IPS DF 6.9 (cell line): ENCODE measurements at regions not wholly inside any gene's neighbourhood (a gene's known extent, or its start where the extent isn't known, plus 50 kb on each side); places are given as distances from the start of the nearest gene placed in this dataset.
A peak's percentile ranks its signal among the peaks of the same experiment; 100 is the strongest.

Experiments
- DNase-seq: peaks from one replicate; pipeline ENCODE4 v3.0.0-alpha.2; 2013; ENCODE audit warnings: low read depth, low spot score
- H3K27ac ChIP-seq: one replicate; pipeline ENCODE4 v1.5.1; 2013; ENCODE audit warnings: low read length, control low read depth
- H3K27me3 ChIP-seq: 2 replicates; pipeline ENCODE4 v1.6.1; 2013; ENCODE audit warnings: mild to moderate bottlenecking, low read length; ENCODE audit not compliant: control insufficient read depth, insufficient read depth
- H3K36me3 ChIP-seq: 2 replicates; pipeline ENCODE4 v1.6.1; 2013; ENCODE audit warnings: low read length; ENCODE audit not compliant: control insufficient read depth, insufficient read depth
- H3K4me1 ChIP-seq: 2 replicates; pipeline ENCODE4 v1.6.1; 2013; ENCODE audit warnings: low read length; ENCODE audit not compliant: control insufficient read depth, insufficient read depth
- H3K4me3 ChIP-seq: 2 replicates; pipeline ENCODE4 v1.5.1; 2013; ENCODE audit warnings: mild to moderate bottlenecking, low read length
- H3K9me3 ChIP-seq: 2 replicates; pipeline ENCODE4 v1.6.1; 2013; ENCODE audit warnings: low read length, inconsistent platforms; ENCODE audit not compliant: control insufficient read depth, insufficient read depth
- WGBS: extraction: QIAGEN DNeasy Blood & Tissue Kit; methylation state at CpG from one replicate; pipeline ENCODE4 v1.1.7; 2013; ENCODE audit warnings: mixed read lengths, missing lambda C conversion rate; ENCODE audit not compliant: insufficient read length, insufficient coverage; 5-methylcytosine and 5-hydroxymethylcytosine counted together

GRCh38 chr18:31232775-31233424 lies 70.2 kb upstream of the DSC1 start:
- no CpG with 5 or more reads among the region's 6 CpGs for WGBS
- H3K4me3 ChIP-seq = no peak overlapping the region
- no peaks in the 10 kb centered on the region for H3K36me3 ChIP-seq
- no peak for DNase-seq
- H3K4me1 ChIP-seq = no peaks in the 10 kb centered on the region
- H3K27ac ChIP-seq = no peak overlapping the region
- H3K9me3 ChIP-seq = no peaks in the 10 kb centered on the region
- H3K27me3 ChIP-seq = no peaks in the 10 kb centered on the region

- Histone ChIP-seq H3K4me1 (no peaks in the 10 kb centered on the region), H3K4me3 (no peak overlapping the region), H3K9me3 (no peaks in the 10 kb centered on the region), H3K27ac (no peak overlapping the region), H3K36me3 (no peaks in the 10 kb centered on the region), H3K27me3 (no peaks in the 10 kb centered on the region)
- no peak for DNase-seq
- no CpG with 5 or more reads among the region's 3 CpGs for WGBS
Observed at GRCh38 chr18:31233621-31234275, 71.1 kb upstream of the DSC1 start.

- no peaks in the 10 kb centered on the region for H3K36me3 ChIP-seq
- H3K4me3 ChIP-seq = no peak overlapping the region
- whole genome bisulfite sequencing = no CpG with 5 or more reads among the region's 5 CpGs
- no peaks in the 10 kb centered on the region for H3K27me3 ChIP-seq
- H3K9me3 ChIP-seq = no peaks in the 10 kb centered on the region
- H3K27ac ChIP-seq = no peak overlapping the region
- no peak for DNase-seq
- H3K4me1 ChIP-seq = no peaks in the 10 kb centered on the region
Observed at GRCh38 chr18:31235856-31236255, 73.2 kb upstream of the DSC1 start.

GRCh38 chr18:31237142-31237541 lies 74.5 kb upstream of the DSC1 start:
- Histone ChIP-seq H3K36me3 (no peaks in the 10 kb centered on the region), H3K27me3 (no peaks in the 10 kb centered on the region), H3K4me1 (no peaks in the 10 kb centered on the region), H3K9me3 (no peaks in the 10 kb centered on the region), H3K4me3 (no peak overlapping the region), H3K27ac (no peak overlapping the region)
- no peak for DNase-seq
- WGBS = no CpG with 5 or more reads among the region's 2 CpGs

- Histone ChIP-seq H3K4me1 (no peaks in the 10 kb centered on the region; the same call in 1 of the 2 replicates), H3K27ac (no peak overlapping the region), H3K9me3 (no peaks in the 10 kb centered on the region), H3K27me3 (no peaks in the 10 kb centered on the region), H3K36me3 (no peaks in the 10 kb centered on the region), H3K4me3 (no peak overlapping the region)
- DNase-seq = no peak
Observed at GRCh38 chr18:31241425-31241824, 76.5 kb upstream of the DSG1 start.

- no peaks in the 10 kb centered on the region; the same call in 1 of the 2 replicates for H3K4me1 ChIP-seq
- WGBS = no CpG with 5 or more reads among the region's 2 CpGs
- peak; percentile 35 for DNase-seq
Observed at GRCh38 chr18:31241900-31242409, 76.0 kb upstream of the DSG1 start.

GRCh38 chr18:31243740-31244512 lies 74.0 kb upstream of the DSG1 start:
- H3K36me3 ChIP-seq = no peaks in the 10 kb centered on the region
- no peaks in the 10 kb centered on the region; the same call in 1 of the 2 replicates for H3K4me1 ChIP-seq
- H3K9me3 ChIP-seq = no peaks in the 10 kb centered on the region
- DNase-seq = no peak
- H3K27me3 ChIP-seq = no peaks in the 10 kb centered on the region
- H3K4me3 ChIP-seq = no peak overlapping the region
- no peak overlapping the region for H3K27ac ChIP-seq
- WGBS = no CpG with 5 or more reads among the region's 11 CpGs

More at GRCh38 chr18:31241900-31242409, 76.0 kb upstream of the DSG1 start:
- H3K9me3 ChIP-seq = no peaks in the 10 kb centered on the region
- no peaks in the 10 kb centered on the region for H3K27me3 ChIP-seq
- H3K4me3 ChIP-seq = no peak overlapping the region
- no peaks in the 10 kb centered on the region for H3K36me3 ChIP-seq
- H3K27ac ChIP-seq = no peak overlapping the region

- Histone ChIP-seq H3K4me1 (no peaks in the 10 kb centered on the region; the same call in 1 of the 2 replicates), H3K27ac (no peak overlapping the region), H3K4me3 (no peak overlapping the region), H3K9me3 (no peaks in the 10 kb centered on the region), H3K27me3 (no peaks in the 10 kb centered on the region), H3K36me3 (no peaks in the 10 kb centered on the region)
- DNase-seq = no peak
- no CpG with 5 or more reads among the region's 7 CpGs for WGBS
Observed at GRCh38 chr18:31244771-31245394, 73.1 kb upstream of the DSG1 start.

- Histone ChIP-seq H3K4me1 (no peaks in the 10 kb centered on the region; the same call in 1 of the 2 replicates), H3K9me3 (no peaks in the 10 kb centered on the region), H3K27ac (no peak overlapping the region), H3K36me3 (no peaks in the 10 kb centered on the region), H3K27me3 (no peaks in the 10 kb centered on the region), H3K4me3 (no peak overlapping the region)
- DNase-seq = no peak
- no CpG with 5 or more reads among the region's 3 CpGs for WGBS
Observed at GRCh38 chr18:31245820-31246219, 72.1 kb upstream of the DSG1 start.

GRCh38 chr18:31246460-31246859 lies 71.5 kb upstream of the DSG1 start:
- Histone ChIP-seq H3K4me1 (no peaks in the 10 kb centered on the region; the same call in 1 of the 2 replicates), H3K36me3 (no peaks in the 10 kb centered on the region), H3K27ac (no peak overlapping the region), H3K4me3 (no peak overlapping the region), H3K9me3 (no peaks in the 10 kb centered on the region), H3K27me3 (no peaks in the 10 kb centered on the region)
- WGBS = no CpG with 5 or more reads among the region's 2 CpGs
- no peak for DNase-seq
